ENCODE measurements at regions not wholly inside any gene's neighbourhood (a gene's known extent, or its start where the extent isn't known, plus 50 kb on each side); places are given as distances from the start of the nearest gene placed in this dataset. TPM values are rescaled to one million over a fixed set of nuclear protein-coding genes. Genes with fewer than 3 reads are reported as not detected.
"Not testable (repeated sequence)": the region's sequence is repeated elsewhere in the genome, so short reads cannot be mapped to it uniquely, and the experiment has no call there.

DNA sequence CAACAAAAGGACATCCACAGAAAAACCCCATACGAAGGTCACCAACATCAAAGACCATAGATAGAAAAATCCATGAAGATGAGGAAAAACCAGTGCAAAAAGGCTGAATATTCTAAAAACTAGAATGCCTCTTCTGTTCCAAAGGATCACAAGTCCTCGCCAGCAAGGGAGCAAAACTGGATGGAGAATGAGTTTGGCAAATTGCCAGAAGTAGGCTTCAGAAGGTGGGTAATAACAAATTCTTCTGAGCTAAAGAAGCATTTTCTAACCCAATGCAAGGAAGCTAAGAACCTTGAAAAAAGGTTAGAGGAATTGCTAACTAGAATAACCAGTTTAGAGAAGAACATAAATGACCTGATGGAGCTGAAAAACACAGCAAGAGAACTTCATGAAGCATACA is 753.3 kb downstream of the KHDRBS2 start:
- not testable (repeated sequence) for DNase-seq; H2AFZ ChIP-seq (ENCODE audit: low read depth, low read length); H4K91ac ChIP-seq (ENCODE audit: low read length); H3K36me3 ChIP-seq (ENCODE audit: control insufficient read depth in 1 of 2, insufficient read depth in 2 of 2, low read depth in 1 of 2, low read length in 2 of 2); H3K4me3 ChIP-seq (ENCODE audit: insufficient read depth in 1 of 2, low read depth in 1 of 2, low read length in 2 of 2); H3K9ac ChIP-seq (ENCODE audit: low read length); H3K14ac ChIP-seq (ENCODE audit: low read length in 2 of 2); H2AK5ac ChIP-seq (ENCODE audit: low read length, severe bottlenecking); H4K8ac ChIP-seq (ENCODE audit: low read length); H3K4me2 ChIP-seq (ENCODE audit: low read length, poor library complexity, severe bottlenecking); H3K79me1 ChIP-seq (replicated peaks; ENCODE audit: low read length, poor library complexity, severe bottlenecking); H3K27ac ChIP-seq (ENCODE audit: low read length, poor library complexity, severe bottlenecking); H3K27me3 ChIP-seq (ENCODE audit: control insufficient read depth in 1 of 2, insufficient read depth in 1 of 2, low read length in 2 of 2); H3K23ac ChIP-seq (ENCODE audit: low read length in 2 of 2); H2BK120ac ChIP-seq (ENCODE audit: low read depth, low read length); H2BK12ac ChIP-seq (ENCODE audit: low read length in 2 of 2); H3K18ac ChIP-seq (ENCODE audit: low read depth in 1 of 2, low read length in 2 of 2); H3K4me1 ChIP-seq (ENCODE audit: control insufficient read depth, insufficient read depth, low read depth, low read length); H2BK15ac ChIP-seq (ENCODE audit: low read depth, poor library complexity, severe bottlenecking); H3K4ac ChIP-seq (ENCODE audit: low read depth in 1 of 2, low read length in 2 of 2); H2BK5ac ChIP-seq (ENCODE audit: low read depth, low read length, poor library complexity, severe bottlenecking)
- H3K9me3 ChIP-seq (ENCODE audit: control insufficient read depth, low read length), result peaks cover 13% of the 10 kb centered on the region
- WGBS, result no CpG with 5 or more reads among the region's 2 CpGs

Small RNA genes in the stretch of these regions (small RNA-seq; reads per million reads assigned to genes)
- not detected for gene MTRNR2L9 (ENCODE audit: low read depth)
